LNCaP clone FGC (cell line): ENCODE measurements at regions not wholly inside any gene's neighbourhood (a gene's known extent, or its start where the extent isn't known, plus 50 kb on each side); places are given as distances from the start of the nearest gene placed in this dataset.

Experiments used
- DNase-seq: peaks from one replicate; pipeline ENCODE4 v3.0.0-alpha.2; 2011; ENCODE audit warnings: low read depth
- H3K4me3 ChIP-seq: 2 replicates; pipeline ENCODE4 v1.5.1; 2011; ENCODE audit warnings: mild to moderate bottlenecking, low read depth, low read length, control low read depth
- TF ChIP-seq, protein P1 (sequence below): IDR thresholded peaks from 2 replicates; pipeline ENCODE4 v1.5.1; 2012; ENCODE audit warnings: mild to moderate bottlenecking; ENCODE audit not compliant: control insufficient read depth, insufficient read depth; ENCODE audit errors: extremely low read depth

DNA sequence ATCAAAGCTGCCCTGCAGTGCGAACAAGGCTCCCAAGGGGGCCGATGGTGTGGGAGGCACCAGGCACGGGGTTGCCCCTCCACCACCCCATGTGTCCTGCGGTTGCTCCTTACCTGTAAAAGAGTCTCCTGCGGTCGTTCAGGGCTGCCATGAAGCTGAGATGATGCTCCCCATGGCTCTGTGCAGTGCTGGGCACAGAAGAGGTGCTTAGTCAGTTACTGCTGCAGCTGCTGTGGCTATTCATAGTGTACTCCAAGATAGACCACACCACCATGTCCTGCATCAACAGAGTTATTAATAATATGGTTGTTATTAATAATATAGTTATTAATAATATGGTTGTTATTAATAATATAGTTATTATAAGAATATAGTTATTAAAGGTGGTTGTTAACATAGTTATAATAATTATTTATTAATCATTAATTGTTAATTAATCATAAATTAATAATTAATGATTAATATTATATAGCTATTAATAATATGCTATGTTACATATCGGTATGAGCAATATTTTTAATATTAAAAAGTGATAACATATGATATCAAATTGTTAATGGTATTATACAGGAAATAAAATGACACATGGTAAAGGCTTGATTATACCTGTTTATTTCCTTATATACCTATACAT lies 97.0 kb upstream of the PFKP start:
- H3K4me3 ChIP-seq = no peak overlapping the region
- TF ChIP-seq, protein P1, sequence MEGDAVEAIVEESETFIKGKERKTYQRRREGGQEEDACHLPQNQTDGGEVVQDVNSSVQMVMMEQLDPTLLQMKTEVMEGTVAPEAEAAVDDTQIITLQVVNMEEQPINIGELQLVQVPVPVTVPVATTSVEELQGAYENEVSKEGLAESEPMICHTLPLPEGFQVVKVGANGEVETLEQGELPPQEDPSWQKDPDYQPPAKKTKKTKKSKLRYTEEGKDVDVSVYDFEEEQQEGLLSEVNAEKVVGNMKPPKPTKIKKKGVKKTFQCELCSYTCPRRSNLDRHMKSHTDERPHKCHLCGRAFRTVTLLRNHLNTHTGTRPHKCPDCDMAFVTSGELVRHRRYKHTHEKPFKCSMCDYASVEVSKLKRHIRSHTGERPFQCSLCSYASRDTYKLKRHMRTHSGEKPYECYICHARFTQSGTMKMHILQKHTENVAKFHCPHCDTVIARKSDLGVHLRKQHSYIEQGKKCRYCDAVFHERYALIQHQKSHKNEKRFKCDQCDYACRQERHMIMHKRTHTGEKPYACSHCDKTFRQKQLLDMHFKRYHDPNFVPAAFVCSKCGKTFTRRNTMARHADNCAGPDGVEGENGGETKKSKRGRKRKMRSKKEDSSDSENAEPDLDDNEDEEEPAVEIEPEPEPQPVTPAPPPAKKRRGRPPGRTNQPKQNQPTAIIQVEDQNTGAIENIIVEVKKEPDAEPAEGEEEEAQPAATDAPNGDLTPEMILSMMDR = no peak
- DNase-seq = no peak

DNA sequence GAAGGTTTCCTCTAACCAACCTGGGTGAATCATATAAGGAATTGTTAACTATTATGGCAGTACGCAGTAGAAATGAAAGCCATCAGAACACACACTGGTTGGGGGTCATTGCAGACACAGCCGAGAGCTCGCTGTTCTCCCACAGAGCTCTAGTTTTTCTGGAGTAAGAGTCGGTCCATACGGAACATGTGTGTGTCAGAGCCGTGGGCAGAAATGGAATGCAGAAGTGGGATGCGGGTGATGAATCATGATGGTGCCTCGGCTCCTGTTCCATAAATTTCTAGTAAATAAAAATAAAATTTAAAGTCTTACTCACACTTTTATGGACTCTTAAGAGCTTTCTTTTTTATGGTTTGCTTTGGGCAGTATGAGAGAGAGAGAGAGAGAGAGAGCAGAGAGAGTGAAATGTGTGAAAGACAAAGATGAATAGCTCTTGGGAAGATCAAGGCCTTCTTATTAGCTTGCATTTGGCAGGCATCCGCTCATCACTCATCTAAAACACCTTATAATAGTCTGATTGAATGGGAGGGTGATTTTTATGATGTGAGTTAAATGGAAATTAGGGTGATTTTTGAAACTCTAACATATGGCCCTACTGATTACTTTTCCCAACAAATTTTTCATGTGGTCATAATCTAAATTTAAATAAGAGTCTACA lies 98.8 kb upstream of the PFKP start:
- no peak for DNase-seq
- TF ChIP-seq, protein P1 = no peak
- no peak overlapping the region for H3K4me3 ChIP-seq

DNA sequence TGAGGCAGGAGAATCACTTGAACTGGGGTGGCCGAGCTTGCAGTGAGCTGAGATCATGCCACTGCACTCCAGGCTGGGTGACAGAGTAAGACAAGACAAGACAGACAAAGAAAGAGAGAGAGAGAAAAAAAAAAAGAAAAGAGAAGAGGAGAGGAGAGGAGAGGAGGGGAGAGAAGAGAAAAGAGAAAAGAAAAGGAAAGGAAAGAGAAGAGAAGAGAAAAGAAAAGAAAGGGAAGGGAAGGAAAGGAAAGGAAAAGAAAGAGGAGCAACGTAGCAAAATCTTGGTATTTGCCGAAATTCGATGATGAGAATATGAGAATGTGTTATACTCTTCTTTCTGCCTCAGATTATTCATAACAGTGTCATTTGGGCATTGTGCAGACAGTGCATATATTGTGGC lies 101.2 kb upstream of the PFKP start:
- no peak for DNase-seq
- TF ChIP-seq, protein P1 = no peak
- H3K4me3 ChIP-seq = no peak overlapping the region

DNA sequence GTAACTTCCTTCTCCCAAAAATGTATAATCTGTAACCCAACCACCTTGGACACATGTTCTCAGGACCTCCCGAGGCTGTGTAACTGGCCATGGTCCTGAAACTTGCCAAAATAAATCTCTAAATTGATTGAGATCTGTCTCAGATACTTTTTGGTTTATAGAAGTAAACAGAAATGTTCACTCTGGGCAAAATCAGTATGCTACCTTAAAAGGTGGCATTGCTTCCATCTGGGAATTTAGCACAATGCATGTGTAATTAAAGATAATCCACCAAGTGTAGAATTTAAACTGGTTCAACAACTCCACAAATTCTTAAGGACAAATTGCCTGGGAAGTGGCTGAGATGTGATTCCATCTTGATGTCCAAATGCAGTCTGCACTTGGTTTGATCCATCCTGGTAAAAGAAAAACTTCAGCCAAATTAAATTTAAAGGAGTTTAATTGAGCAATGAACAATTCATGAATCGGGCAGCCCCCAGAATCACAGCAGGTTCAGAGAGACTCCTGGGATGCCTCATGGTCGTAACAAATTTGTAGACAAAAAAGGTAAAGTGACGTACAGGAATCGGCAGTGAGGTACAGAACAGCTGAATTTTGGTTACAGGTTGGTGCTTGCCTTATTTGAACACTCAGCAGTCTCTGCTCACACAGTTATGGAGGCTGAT lies 102.6 kb upstream of the PFKP start:
- TF ChIP-seq, protein P1 = no peak
- DNase-seq = no peak
- no peak overlapping the region for H3K4me3 ChIP-seq

DNA sequence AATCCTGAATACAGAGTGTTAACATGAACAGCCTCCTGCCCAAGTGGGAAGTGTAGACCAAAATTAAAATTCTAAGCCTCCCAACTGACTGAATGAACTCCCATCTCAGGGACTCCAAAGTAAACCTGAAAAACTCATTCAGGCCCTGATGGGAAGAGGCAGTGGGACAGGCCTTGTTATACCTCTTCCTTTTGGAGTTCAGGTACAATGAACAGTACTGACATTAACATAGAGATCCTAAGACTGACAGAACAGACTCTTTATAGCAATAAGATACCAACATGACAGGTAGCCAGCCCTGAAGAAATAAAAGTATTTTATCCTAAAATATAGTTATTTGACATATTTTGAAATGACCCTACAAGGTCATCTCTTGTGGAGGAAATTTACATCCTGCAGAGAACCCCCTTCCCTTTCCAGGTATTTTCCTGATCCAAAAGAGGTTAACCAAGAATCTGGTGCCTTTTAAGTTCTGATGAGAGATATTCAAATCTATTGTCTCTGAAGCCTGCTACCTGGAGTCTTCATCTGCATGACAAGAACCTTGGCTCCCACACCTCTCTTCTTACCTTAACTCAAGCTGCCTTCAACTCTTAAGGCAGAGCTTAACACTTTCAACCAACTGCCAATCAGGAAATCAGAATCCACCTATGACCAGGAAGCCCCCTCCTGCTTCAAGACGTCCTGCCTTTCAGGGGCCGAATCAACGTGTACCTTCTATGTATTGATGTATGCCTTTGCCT lies 103.3 kb upstream of the PFKP start:
- DNase-seq = no peak
- H3K4me3 ChIP-seq = no peak overlapping the region
- TF ChIP-seq, protein P1 = no peak

DNA sequence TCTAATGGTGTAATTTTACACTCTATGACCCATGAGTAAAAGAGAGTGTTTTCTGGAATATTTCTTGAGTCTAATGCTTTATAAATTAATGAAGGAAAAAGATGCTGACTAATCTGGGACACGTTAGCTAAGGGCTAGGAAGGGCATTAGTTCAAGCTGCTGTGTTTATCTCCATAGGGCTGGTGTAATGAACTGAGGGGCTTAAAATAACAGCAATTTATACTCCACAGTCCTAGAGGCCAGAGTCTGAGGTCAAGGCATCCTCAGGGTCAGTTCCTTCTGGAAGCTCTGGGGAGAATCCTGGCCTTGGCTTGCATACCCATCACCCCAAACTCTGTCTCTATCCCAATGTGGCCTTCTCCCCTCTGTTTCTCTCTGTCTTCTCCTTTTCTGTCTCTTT lies 105.2 kb upstream of the PFKP start:
- no peak for DNase-seq
- no peak overlapping the region for H3K4me3 ChIP-seq
- TF ChIP-seq, protein P1 = no peak
